H1 (cell line): ENCODE measurements at regions not wholly inside any gene's neighbourhood (a gene's known extent, or its start where the extent isn't known, plus 50 kb on each side); places are given as distances from the start of the nearest gene placed in this dataset.

Experiments used
- CTCF ChIA-PET: fragments of 300-600 bp; sonication (Branson Sonifier 250); formaldehyde crosslinking; loops from one replicate; lab custom pipeline; 2021; ENCODE audit not compliant: partially characterized antibody; lab: Charles Lee
- POLR2A ChIA-PET: fragments of 300-600 bp; sonication (Branson Sonifier 250); formaldehyde crosslinking; loops from one replicate; lab custom pipeline; 2021; ENCODE audit warnings: inconsistent platforms; ENCODE audit not compliant: partially characterized antibody; lab: Charles Lee
- DNase-seq, 2 experiments: peaks; one replicate each; pipeline versions ENCODE4 v3.0.0 to v3.0.0-alpha.2; 2010 to 2022; ENCODE audit warnings: low spot score in 2 of 2, low read depth in 1 of 2, mixed read lengths in 1 of 2
- FAIRE-seq: peaks from 2 replicates; lab custom pipeline; 2011; peaks lifted over from hg19 to GRCh38; lab: Jason Lieb, UNC
- H2AFZ ChIP-seq: 2 replicates; pipeline ENCODE4 v1.8.1; 2012; ENCODE audit warnings: low read length, inconsistent platforms
- H2AK5ac ChIP-seq: 2 replicates; pipeline ENCODE4 v1.6.1; 2013; ENCODE audit warnings: low read depth, low read length
- H2BK120ac ChIP-seq: replicated peaks from 2 replicates; pipeline ENCODE3; 2013; ENCODE audit warnings: low read depth, low read length, inconsistent platforms
- H2BK12ac ChIP-seq: 2 replicates; pipeline ENCODE4 v1.6.1; 2013; ENCODE audit warnings: low read depth, low read length
- H2BK15ac ChIP-seq: 2 replicates; pipeline ENCODE4 v1.6.1; 2013; ENCODE audit warnings: low read length
- H2BK20ac ChIP-seq: 2 replicates; pipeline ENCODE4 v1.6.1; 2013; ENCODE audit warnings: low read length
- H2BK5ac ChIP-seq: 2 replicates; pipeline ENCODE4 v1.6.1; 2013; ENCODE audit warnings: low read depth, low read length
- H3K14ac ChIP-seq: 2 replicates; pipeline ENCODE4 v1.6.1; 2013; ENCODE audit warnings: inconsistent platforms; ENCODE audit not compliant: insufficient read length
- H3K18ac ChIP-seq: 2 replicates; pipeline ENCODE4 v1.6.1; 2013; ENCODE audit warnings: low read length; ENCODE audit errors: extremely low read depth
- H3K23ac ChIP-seq: 2 replicates; pipeline ENCODE4 v1.6.1; 2013; ENCODE audit warnings: inconsistent platforms; ENCODE audit not compliant: insufficient read length
- H3K23me2 ChIP-seq: 2 replicates; pipeline ENCODE4 v1.6.1; 2013; ENCODE audit warnings: low read depth, low read length
- H3K27ac ChIP-seq: 2 replicates; pipeline ENCODE4 v1.6.1; 2011; ENCODE audit warnings: low read depth, low read length, inconsistent platforms
- H3K27me3 ChIP-seq, 4 experiments: replicated peaks in 1 of 4; 1 replicate in 1 of 4; 2 replicates in 3 of 4; pipeline versions ENCODE4 v1.6.1 to v1.8.1; 2011 to 2013; ENCODE audit warnings: low read length in 3 of 4, mild to moderate bottlenecking in 3 of 4, inconsistent platforms in 2 of 4, mixed read lengths in 2 of 4, moderate library complexity in 1 of 4; ENCODE audit not compliant: control insufficient read depth in 3 of 4, insufficient read depth in 3 of 4; ENCODE audit errors: extremely low read depth in 1 of 4
- H3K36me3 ChIP-seq, 4 experiments: 2 replicates each; pipeline versions ENCODE4 v1.6.1 to v1.8.1; 2011 to 2013; ENCODE audit warnings: mild to moderate bottlenecking in 4 of 4, low read length in 3 of 4, moderate library complexity in 2 of 4, control low read depth in 1 of 4, inconsistent platforms in 1 of 4; ENCODE audit not compliant: insufficient read depth in 4 of 4, control insufficient read depth in 2 of 4
- H3K4ac ChIP-seq: replicated peaks from 2 replicates; pipeline ENCODE3; 2013; ENCODE audit warnings: low read length, low read depth, mixed read lengths, inconsistent platforms; ENCODE audit not compliant: insufficient read length
- H3K4me1 ChIP-seq, 4 experiments: replicated peaks in 1 of 4; 1 replicate in 1 of 4; 2 replicates in 3 of 4; pipeline versions ENCODE4 v1.6.1 to v1.8.1; 2011 to 2013; ENCODE audit warnings: low read length in 3 of 4, inconsistent platforms in 2 of 4, mixed read lengths in 1 of 4; ENCODE audit not compliant: insufficient read depth in 4 of 4, control insufficient read depth in 3 of 4
- H3K4me2 ChIP-seq, 2 experiments: 2 replicates each; pipeline versions ENCODE4 v1.6.1 to v1.8.1; 2011 to 2013; ENCODE audit warnings: low read depth in 2 of 2, low read length in 2 of 2, control low read depth in 1 of 2, inconsistent platforms in 1 of 2, mild to moderate bottlenecking in 1 of 2; ENCODE audit not compliant: insufficient read depth in 1 of 2
- H3K4me3 ChIP-seq, 4 experiments: fragments of 200-600, 300-600 bp in 1 of 4; sonication (generic), shearing (Covaris generic), sonication (Bioruptor Twin) in 1 of 4; 2 replicates each; pipeline versions ENCODE4 v1.5.1 to v1.8.1; 2011 to 2016; ENCODE audit warnings: low read length in 4 of 4, low read depth in 3 of 4, control low read depth in 2 of 4, inconsistent platforms in 2 of 4, mild to moderate bottlenecking in 2 of 4, mixed read lengths in 1 of 4, moderate library complexity in 1 of 4; ENCODE audit not compliant: insufficient read depth in 2 of 4; ENCODE audit errors: extremely low read depth in 1 of 4
- H3K56ac ChIP-seq: replicated peaks from 2 replicates; pipeline ENCODE3; 2013; ENCODE audit warnings: low read depth, mild to moderate bottlenecking, mixed read lengths, low read length, inconsistent platforms; ENCODE audit not compliant: insufficient read length
- H3K79me1 ChIP-seq: 2 replicates; pipeline ENCODE4 v1.6.1; 2013; ENCODE audit warnings: low read depth, low read length, control low read depth
- H3K79me2 ChIP-seq, 2 experiments: 2 replicates each; pipeline versions ENCODE4 v1.6.1 to v1.8.1; 2012 to 2013; ENCODE audit warnings: low read length in 2 of 2, mild to moderate bottlenecking in 2 of 2, inconsistent platforms in 1 of 2; ENCODE audit not compliant: insufficient read depth in 2 of 2, control insufficient read depth in 1 of 2
- H3K9ac ChIP-seq, 4 experiments: replicated peaks in 1 of 4; 1 replicate in 1 of 4; 2 replicates in 3 of 4; pipeline versions ENCODE4 v1.6.1 to v1.8.1; 2011 to 2013; ENCODE audit warnings: low read depth in 3 of 4, low read length in 3 of 4, control low read depth in 2 of 4, mild to moderate bottlenecking in 2 of 4, moderate library complexity in 2 of 4, inconsistent platforms in 1 of 4; ENCODE audit errors: extremely low read depth in 1 of 4
- H3K9me3 ChIP-seq, 2 experiments: 2 replicates each; pipeline versions ENCODE4 v1.6.1 to v1.8.1; 2012 to 2013; ENCODE audit warnings: mild to moderate bottlenecking in 2 of 2, moderate library complexity in 2 of 2, control low read depth in 1 of 2, inconsistent platforms in 1 of 2, low read depth in 1 of 2, low read length in 1 of 2, mixed read lengths in 1 of 2; ENCODE audit not compliant: insufficient read depth in 2 of 2
- H4K20me1 ChIP-seq, 2 experiments: replicated peaks in 1 of 2; 2 replicates each; pipeline versions ENCODE3 to v1.8.1; 2011 to 2013; ENCODE audit warnings: inconsistent platforms in 2 of 2, low read length in 2 of 2, mild to moderate bottlenecking in 1 of 2; ENCODE audit not compliant: insufficient read depth in 2 of 2, control insufficient read depth in 1 of 2
- H4K5ac ChIP-seq: 2 replicates; pipeline ENCODE4 v1.6.1; 2013; ENCODE audit warnings: low read length, low read depth, mixed read lengths, inconsistent platforms; ENCODE audit not compliant: insufficient read length
- H4K8ac ChIP-seq: 2 replicates; pipeline ENCODE4 v1.8.0; 2013; ENCODE audit warnings: mild to moderate bottlenecking, moderate library complexity, low read length, inconsistent platforms; ENCODE audit not compliant: insufficient read depth; ENCODE audit errors: extremely low read depth
- H4K91ac ChIP-seq: replicated peaks from 2 replicates; pipeline ENCODE3; 2013; ENCODE audit warnings: low read length, mixed read lengths, inconsistent platforms; ENCODE audit not compliant: insufficient read length
- BRCA1 ChIP-seq: IDR thresholded peaks from 2 replicates; pipeline ENCODE4 v1.6.1; 2012; ENCODE audit warnings: low read depth, low read length, improper control_type of control experiment
- WGBS, 2 experiments: shearing (Covaris generic) in 1 of 2; methylation state at CpG; one replicate each; pipeline versions ENCODE4 v1.1.6 to v1.1.7; 2013 to 2015; ENCODE audit warnings: low lambda C conversion rate in 2 of 2, mixed read lengths in 2 of 2, inconsistent platforms in 1 of 2, low coverage in 1 of 2, missing lambda C conversion rate in 1 of 2; ENCODE audit not compliant: insufficient replicate concordance in 2 of 2, insufficient coverage in 1 of 2, insufficient read length in 1 of 2; ENCODE audit errors: extremely low coverage in 1 of 2, missing lambda C conversion rate in 1 of 2; 5-methylcytosine and 5-hydroxymethylcytosine counted together

GRCh38 chr12:132432721-132433577, 57.0 kb upstream of the FBRSL1 start:
- WGBS, 2 experiments = 81% methylated on average over 41 of the region's 41 CpGs; no CpG with 5 or more reads in 1 of the 2 experiments
- FAIRE-seq (no peak), DNase-seq (no peak)
- no peak overlapping the region for H3K4me3 ChIP-seq
- no peak overlapping the region for H3K23ac ChIP-seq
- no peak overlapping the region for H3K9ac ChIP-seq
- H3K18ac ChIP-seq = no peak overlapping the region
- H3K4ac ChIP-seq = no peak overlapping the region
- H3K56ac ChIP-seq = no peak overlapping the region
- no peaks in the 10 kb centered on the region; a peak in 3 of 8 replicates for H3K36me3 ChIP-seq
- H2BK120ac ChIP-seq = no peak overlapping the region
- peaks cover 0 to 48% (median 29%) of the 10 kb centered on the region in 4 experiments; a peak in 6 of 7 replicates for H3K4me1 ChIP-seq
- no peak overlapping the region for H2AK5ac ChIP-seq
- H3K14ac ChIP-seq = no peak overlapping the region
- H3K4me2 ChIP-seq = no peak overlapping the region
- no peak overlapping the region for H4K91ac ChIP-seq
- 0 out of 2 replicates have a peak overlapping the region, but pooled peaks have one; percentile 12 for H4K8ac ChIP-seq
- peaks cover 8 to 57% (median 48%) of the 10 kb centered on the region in 4 experiments; a peak in 6 of 7 replicates for H3K27me3 ChIP-seq
- no peak overlapping the region for H2BK20ac ChIP-seq
- H3K79me1 ChIP-seq = no peaks in the 10 kb centered on the region
- H3K9me3 ChIP-seq = peaks cover 7 to 24% of the 10 kb centered on the region in 2 experiments; a peak in 2 of 4 replicates
- H3K23me2 ChIP-seq = no peaks in the 10 kb centered on the region
- ChIA-PET CTCF (interaction anchor here (0.6 to 3.6 kb wide), 8 partner anchors 11 to 182 kb away, joined by 3 to 17 read pairs (median 4); no protein-coding TSS in a partner anchor), POLR2A (interaction anchor here (1.6 kb wide), 1 partner anchor 148 kb away, joined by 3 read pairs; no protein-coding TSS in a partner anchor)
- peaks cover 0 to 7% of the 10 kb centered on the region in 2 experiments for H4K20me1 ChIP-seq
- H3K27ac ChIP-seq = no peak overlapping the region
- no peaks in the 10 kb centered on the region for H3K79me2 ChIP-seq
- TF ChIP-seq BRCA1 = no peak
- no peak overlapping the region for H4K5ac ChIP-seq
- H2BK5ac ChIP-seq = no peak overlapping the region
- no peak overlapping the region for H2BK12ac ChIP-seq
- no peak overlapping the region for H2BK15ac ChIP-seq
- no peak overlapping the region for H2AFZ ChIP-seq
